GM10266 (cell line): ENCODE measurements at regions not wholly inside any gene's neighbourhood (a gene's known extent, or its start where the extent isn't known, plus 50 kb on each side); places are given as distances from the start of the nearest gene placed in this dataset.

Experiments used
- DNase-seq: peaks from one replicate; pipeline ENCODE4 v3.0.0; 2012; ENCODE audit errors: extremely low spot score
- TF ChIP-seq, protein P1 (sequence below): IDR thresholded peaks from 2 replicates; pipeline ENCODE4 v1.5.1; 2012; ENCODE audit warnings: mild to moderate bottlenecking, low read depth; ENCODE audit not compliant: control insufficient read depth, insufficient read depth; ENCODE audit errors: missing control alignments

GRCh38 chr5:39742916-39743315, 318.1 kb upstream of the DAB2 start:
- no peak for DNase-seq
- TF ChIP-seq, protein P1, sequence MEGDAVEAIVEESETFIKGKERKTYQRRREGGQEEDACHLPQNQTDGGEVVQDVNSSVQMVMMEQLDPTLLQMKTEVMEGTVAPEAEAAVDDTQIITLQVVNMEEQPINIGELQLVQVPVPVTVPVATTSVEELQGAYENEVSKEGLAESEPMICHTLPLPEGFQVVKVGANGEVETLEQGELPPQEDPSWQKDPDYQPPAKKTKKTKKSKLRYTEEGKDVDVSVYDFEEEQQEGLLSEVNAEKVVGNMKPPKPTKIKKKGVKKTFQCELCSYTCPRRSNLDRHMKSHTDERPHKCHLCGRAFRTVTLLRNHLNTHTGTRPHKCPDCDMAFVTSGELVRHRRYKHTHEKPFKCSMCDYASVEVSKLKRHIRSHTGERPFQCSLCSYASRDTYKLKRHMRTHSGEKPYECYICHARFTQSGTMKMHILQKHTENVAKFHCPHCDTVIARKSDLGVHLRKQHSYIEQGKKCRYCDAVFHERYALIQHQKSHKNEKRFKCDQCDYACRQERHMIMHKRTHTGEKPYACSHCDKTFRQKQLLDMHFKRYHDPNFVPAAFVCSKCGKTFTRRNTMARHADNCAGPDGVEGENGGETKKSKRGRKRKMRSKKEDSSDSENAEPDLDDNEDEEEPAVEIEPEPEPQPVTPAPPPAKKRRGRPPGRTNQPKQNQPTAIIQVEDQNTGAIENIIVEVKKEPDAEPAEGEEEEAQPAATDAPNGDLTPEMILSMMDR = no peak

DNA sequence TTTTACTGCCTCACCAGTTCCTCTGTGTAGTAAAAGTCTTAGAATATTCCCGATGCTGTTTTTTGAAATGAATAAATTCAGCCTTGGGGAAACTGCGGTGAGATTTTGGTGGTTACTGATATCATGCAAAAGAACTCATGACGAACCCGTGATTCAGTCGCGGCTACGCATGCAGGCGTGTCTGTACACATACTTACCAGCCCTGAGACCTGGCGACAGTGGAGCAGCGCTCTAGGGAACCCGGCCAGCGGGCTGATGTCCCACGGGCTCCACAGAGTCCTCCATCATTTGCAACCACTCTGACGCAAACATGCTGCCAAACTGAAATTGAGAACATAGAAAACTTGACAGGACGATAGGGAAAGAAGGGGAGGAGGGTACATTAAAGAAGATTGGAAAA, 315.6 kb upstream of the DAB2 start:
- TF ChIP-seq, protein P1 = no peak
- DNase-seq = no peak

DNA sequence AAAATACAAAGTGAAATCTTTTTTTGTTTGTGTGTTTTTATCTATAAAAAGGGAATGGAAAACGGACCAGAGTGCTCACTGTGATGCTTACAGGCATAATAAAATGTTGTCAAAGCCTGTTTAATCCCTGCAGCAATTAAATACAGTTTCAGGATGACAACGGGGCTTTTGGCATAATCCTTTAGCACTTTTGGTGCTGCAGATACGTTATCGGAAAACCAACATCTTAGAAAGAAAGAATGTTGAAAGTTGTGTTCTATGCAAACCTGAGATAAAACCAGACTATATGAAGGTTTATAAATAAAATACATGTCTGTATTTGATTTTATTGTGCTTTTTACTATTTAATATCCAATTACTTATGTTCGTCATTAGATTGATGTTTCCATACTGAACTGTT, 307.4 kb upstream of the DAB2 start:
- TF ChIP-seq, protein P1 = no peak
- no peak for DNase-seq

- DNase-seq = no peak
- TF ChIP-seq, protein P1 = no peak
These were observed 305.9 kb upstream of the DAB2 start for GRCh38 chr5:39730699-39731098.

DNA sequence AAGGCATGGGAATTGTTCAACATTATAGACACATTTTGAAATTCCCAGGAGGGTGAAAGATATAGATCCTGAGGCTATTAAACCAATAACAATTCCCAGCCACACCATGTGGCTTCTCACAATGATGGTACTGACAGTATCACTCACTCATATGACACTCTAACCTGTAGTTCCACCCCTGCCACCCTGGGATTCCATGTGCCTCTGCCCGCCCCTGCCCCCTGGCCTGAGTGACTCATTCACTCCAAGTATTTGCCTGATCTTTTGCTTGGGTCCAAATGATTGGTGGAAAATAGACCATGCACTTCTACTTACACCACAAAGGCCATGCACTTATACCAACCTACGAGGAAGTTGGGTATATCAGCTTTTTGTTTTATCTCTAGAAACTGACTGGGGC, 305.2 kb upstream of the DAB2 start:
- DNase-seq = no peak
- TF ChIP-seq, protein P1 = no peak

- TF ChIP-seq, protein P1 = no peak
- no peak for DNase-seq
These were observed 301.7 kb upstream of the DAB2 start for GRCh38 chr5:39726467-39726866.

GRCh38 chr5:39721394-39721793, 296.6 kb upstream of the DAB2 start:
- no peak for DNase-seq
- TF ChIP-seq, protein P1 = no peak
